HepG2 (cell line): ENCODE measurements at regions not wholly inside any gene's neighbourhood (a gene's known extent, or its start where the extent isn't known, plus 50 kb on each side); places are given as distances from the start of the nearest gene placed in this dataset.

Experiments used
- ATAC-seq: fragments of 200-7000 bp; cut with Tn5 transposase; 3 replicates; pipeline ENCODE4 v1.9.1; 2020; ENCODE audit warnings: mild to moderate bottlenecking, moderate library complexity
- BruUV-seq: library from RNA; stranded (reverse); fragments of 400-500 nt; replicated peaks from 2 replicates; lab custom pipeline; 2021; lab: Mats Ljungman, UMichigan
- CTCF ChIA-PET: fragments of 300-600 bp; formaldehyde crosslinking; extraction: SDS; loops from one replicate; lab custom pipeline; 2021; ENCODE audit warnings: low total read pairs, inconsistent platforms, low intra/inter-chr PET ratio; lab: Yijun Ruan, JAX
- POLR2A ChIA-PET: fragments of 350-600 bp; sonication (Branson Sonifier 250); formaldehyde crosslinking; loops from one replicate; lab custom pipeline; 2020; ENCODE audit warnings: antibody characterized with exemption, inconsistent platforms; lab: Yijun Ruan, JAX
- DNase-seq: peaks from one replicate; pipeline ENCODE4 v3.0.0-alpha.2; 2015; ENCODE audit warnings: low spot score
- FAIRE-seq: peaks from 3 replicates; lab custom pipeline; 2011; peaks lifted over from hg19 to GRCh38; lab: Jason Lieb, UNC
- H2AFZ ChIP-seq: one replicate; pipeline ENCODE4 v1.6.1; 2011; ENCODE audit warnings: low read length, inconsistent platforms
- H3K27ac ChIP-seq: fragments of 300-600 bp; 3 replicates; pipeline ENCODE4 v1.8.0; 2011; ENCODE audit warnings: mixed run types, mild to moderate bottlenecking, mixed read lengths, low read length, inconsistent platforms; ENCODE audit not compliant: insufficient read depth; ENCODE audit errors: extremely low read length
- H3K27me3 ChIP-seq, 2 experiments: fragments of 200-600 bp in 1 of 2; 2 replicates in 1 of 2; 3 replicates in 1 of 2; pipeline versions ENCODE4 v1.6.0 to v1.8.0; 2011; ENCODE audit warnings: low read length in 2 of 2, mild to moderate bottlenecking in 2 of 2, moderate library complexity in 2 of 2, inconsistent platforms in 1 of 2; ENCODE audit not compliant: insufficient read depth in 2 of 2, control insufficient read depth in 1 of 2
- H3K36me3 ChIP-seq, 2 experiments: fragments of 200-600 bp in 1 of 2; replicated peaks in 1 of 2; 2 replicates in 1 of 2; 3 replicates in 1 of 2; pipeline versions ENCODE4 v1.5.1 to v1.8.0; 2011; ENCODE audit warnings: low read length in 2 of 2, inconsistent platforms in 1 of 2; ENCODE audit not compliant: insufficient read depth in 2 of 2, control insufficient read depth in 1 of 2
- H3K4me1 ChIP-seq: 2 replicates; pipeline ENCODE4 v1.5.1; 2012; ENCODE audit warnings: low read length, inconsistent platforms; ENCODE audit not compliant: insufficient read depth
- H3K4me2 ChIP-seq: 2 replicates; pipeline ENCODE4 v1.6.0; 2011; ENCODE audit warnings: low read depth, low read length, inconsistent platforms
- H3K4me3 ChIP-seq, 3 experiments: fragments of 200-600 bp in 1 of 3; sonication (generic), shearing (Covaris generic) in 1 of 3; replicated peaks in 1 of 3; 2 replicates each; pipeline ENCODE4 v1.5.1; 2011 to 2016; ENCODE audit warnings: low read length in 3 of 3, inconsistent platforms in 2 of 3, low read depth in 2 of 3, mild to moderate bottlenecking in 2 of 3, control low read depth in 1 of 3, mixed read lengths in 1 of 3; ENCODE audit not compliant: insufficient read depth in 1 of 3
- H3K79me2 ChIP-seq: one replicate; pipeline ENCODE4 v1.6.1; 2011; ENCODE audit warnings: low read length, inconsistent platforms; ENCODE audit not compliant: insufficient read depth
- H3K9ac ChIP-seq: 2 replicates; pipeline ENCODE4 v1.6.0; 2011; ENCODE audit warnings: mild to moderate bottlenecking, low read depth, low read length, inconsistent platforms; ENCODE audit not compliant: insufficient read depth
- H3K9me3 ChIP-seq: 2 replicates; pipeline ENCODE4 v1.5.1; 2012; ENCODE audit warnings: mild to moderate bottlenecking, low read length
- H4K20me1 ChIP-seq: 2 replicates; pipeline ENCODE4 v1.6.0; 2011; ENCODE audit warnings: inconsistent platforms, mild to moderate bottlenecking, low read length, moderate library complexity; ENCODE audit not compliant: insufficient read depth
- CCAR2 ChIP-seq: fragments of 200-400 bp; formaldehyde crosslinking; optimal IDR thresholded peaks from 2 replicates; pipeline ENCODE3; 2018; ENCODE audit warnings: low read depth, mild to moderate bottlenecking, low read length, moderate library complexity
- DDIT3 ChIP-seq: sonication (generic); formaldehyde crosslinking; IDR thresholded peaks from 2 replicates; pipeline ENCODE4 v1.4.0; 2020; ENCODE audit warnings: mild to moderate bottlenecking, missing genetic modification reagents
- DNMT3B ChIP-seq: conservative IDR thresholded peaks from 2 replicates; pipeline ENCODE4 v1.6.1; 2016; ENCODE audit warnings: missing biosample characterization, control low read depth
- GMEB2 ChIP-seq: IDR thresholded peaks from 2 replicates; pipeline ENCODE4 v1.6.1; 2016; ENCODE audit warnings: missing biosample characterization, missing genetic modification reagents, low read depth
- PAX8 ChIP-seq: sonication (generic); formaldehyde crosslinking; IDR thresholded peaks from 2 replicates; pipeline ENCODE4 v1.8.0; 2022; ENCODE audit warnings: mild to moderate bottlenecking, missing genetic modification reagents, borderline replicate concordance
- POGK ChIP-seq: sonication (generic); formaldehyde crosslinking; conservative IDR thresholded peaks from 2 replicates; pipeline ENCODE4 v1.8.0; 2022; ENCODE audit warnings: mild to moderate bottlenecking, moderate library complexity, missing genetic modification reagents
- SAP130 ChIP-seq: IDR thresholded peaks from 2 replicates; pipeline ENCODE4 v1.6.1; 2016; ENCODE audit warnings: low read depth
- STAG1 ChIP-seq: sonication (generic); formaldehyde crosslinking; IDR thresholded peaks from 2 replicates; pipeline ENCODE4 v1.4.0; 2020; ENCODE audit warnings: missing genetic modification reagents
- ZNF280B ChIP-seq: sonication (generic); formaldehyde crosslinking; IDR thresholded peaks from 2 replicates; pipeline ENCODE4 v1.5.0; 2020; ENCODE audit warnings: missing genetic modification reagents, mild to moderate bottlenecking, borderline replicate concordance
- ZNF432 ChIP-seq: sonication (generic); formaldehyde crosslinking; IDR thresholded peaks from 2 replicates; pipeline ENCODE4 v1.5.0; 2020; ENCODE audit warnings: missing genetic modification reagents, mild to moderate bottlenecking, borderline replicate concordance
- ZNF709 ChIP-seq: sonication (generic); formaldehyde crosslinking; IDR thresholded peaks from 2 replicates; pipeline ENCODE4 v1.5.0; 2020; ENCODE audit warnings: mild to moderate bottlenecking, missing genetic modification reagents
- ZNF850 ChIP-seq: sonication (generic); formaldehyde crosslinking; conservative IDR thresholded peaks from 2 replicates; pipeline ENCODE4 v1.9.0; 2021; ENCODE audit warnings: mild to moderate bottlenecking, missing genetic modification reagents
- WGBS: methylation state at CpG from one replicate; pipeline ENCODE4 v1.1.6; 2017; ENCODE audit warnings: low lambda C conversion rate; 5-methylcytosine and 5-hydroxymethylcytosine counted together
- in situ Hi-C: cut with HindIII; loops from 2 replicates; pipeline ENCODE4 v1.10.0; 2017; ENCODE audit warnings: low pct_unique_long_range_greater_than_20kb; ENCODE audit not compliant: extremely low pct_ligation_motif_present
- intact Hi-C: fragments of 100-400 bp; cut with micrococcal nuclease; formaldehyde crosslinking; loops from one replicate; pipeline ENCODE4 v1.10.0; 2022; ENCODE audit not compliant: unreplicated experiment

GRCh38 chr1:232383455-232384123, 246.3 kb downstream of the SIPA1L2 start:
- no peak overlapping the region for H3K27ac ChIP-seq
- no peak overlapping the region for H2AFZ ChIP-seq
- no peaks in the 10 kb centered on the region for H3K36me3 ChIP-seq
- H3K9me3 ChIP-seq: no peaks in the 10 kb centered on the region
- H3K79me2 ChIP-seq: no peaks in the 10 kb centered on the region
- H3K9ac ChIP-seq: no peak overlapping the region
- no peak for FAIRE-seq
- CTCF ChIA-PET: no interaction called here
- no peaks in the 10 kb centered on the region for H3K4me1 ChIP-seq
- POLR2A ChIA-PET: no interaction called here
- no peak overlapping the region for H3K4me2 ChIP-seq
- TF ChIP-seq SAP130: no peak
- no peak for TF ChIP-seq DNMT3B
- no peak for TF ChIP-seq DDIT3 (CRISPR knock-in tag)
- TF ChIP-seq CCAR2: no peak
- no peak for TF ChIP-seq ZNF280B (CRISPR knock-in tag)
- no peak for TF ChIP-seq POGK
- TF ChIP-seq ZNF709 (CRISPR knock-in tag): no peak
- no peak for TF ChIP-seq ZNF432 (CRISPR knock-in tag)
- no peak for TF ChIP-seq PAX8
- TF ChIP-seq STAG1: no peak
- no peak for TF ChIP-seq ZNF850 (CRISPR knock-in tag)
- TF ChIP-seq GMEB2 (CRISPR knock-in tag): no peak
- H3K4me3 ChIP-seq: no peak overlapping the region
- 25% methylated on average over 10 of the region's 13 CpGs for WGBS
- H4K20me1 ChIP-seq: no peaks in the 10 kb centered on the region
- in situ Hi-C loops: no loop called here
- intact Hi-C loops: loop anchor here (2.0 kb wide), 1 partner anchor 59 kb away; no protein-coding TSS in a partner anchor
- ATAC-seq: no peak
- no peak for DNase-seq
- no TSS peak for BruUV-seq
- peaks cover 0 to 5% of the 10 kb centered on the region in 2 experiments; a peak in 1 of 5 replicates for H3K27me3 ChIP-seq
